GM12874 (cell line): ENCODE measurements at regions not wholly inside any gene's neighbourhood (a gene's known extent, or its start where the extent isn't known, plus 50 kb on each side); places are given as distances from the start of the nearest gene placed in this dataset.

Experiments used
- TF ChIP-seq, protein P1 (sequence below): IDR thresholded peaks from 2 replicates; pipeline ENCODE4 v1.5.1; 2011; ENCODE audit warnings: low read depth, mild to moderate bottlenecking, control low read depth, low read length, moderate library complexity; ENCODE audit not compliant: insufficient read depth

DNA sequence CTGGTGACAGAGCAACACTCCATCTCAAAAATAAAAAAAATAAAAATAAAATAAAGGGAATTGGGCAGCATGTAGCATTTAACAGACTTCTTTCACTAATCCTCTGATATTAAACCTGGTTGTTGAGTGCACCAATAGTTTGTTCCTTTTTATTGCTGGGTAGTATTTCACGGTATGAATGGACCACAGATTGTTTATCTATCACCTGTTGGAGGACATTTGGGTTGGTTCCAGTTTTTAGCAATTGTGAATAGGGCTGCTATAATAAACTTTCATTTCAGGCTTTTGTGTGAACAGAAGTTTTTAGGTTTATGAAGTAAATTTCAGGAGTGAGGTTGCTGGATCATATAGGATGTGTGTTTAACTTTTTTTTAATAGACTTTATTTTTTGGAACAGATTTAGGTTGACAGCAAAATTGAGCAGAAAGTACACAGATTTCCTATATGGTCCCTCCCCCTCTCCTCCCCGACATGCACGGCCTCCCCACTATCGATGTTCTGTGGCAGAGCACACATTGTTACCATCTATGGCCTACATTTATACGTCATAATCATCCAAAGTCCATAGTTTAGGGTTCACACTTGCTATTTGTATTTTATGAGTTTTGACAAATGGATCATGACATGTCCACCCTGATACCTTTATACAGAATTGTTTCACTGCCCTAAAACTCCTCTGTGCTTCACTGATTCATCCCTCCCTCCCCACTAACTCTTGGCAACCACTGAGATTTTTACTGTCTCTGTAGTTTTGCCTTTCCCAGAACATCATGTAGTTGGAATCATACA, 66.1 kb upstream of the TMPRSS2 start:
- TF ChIP-seq, protein P1, sequence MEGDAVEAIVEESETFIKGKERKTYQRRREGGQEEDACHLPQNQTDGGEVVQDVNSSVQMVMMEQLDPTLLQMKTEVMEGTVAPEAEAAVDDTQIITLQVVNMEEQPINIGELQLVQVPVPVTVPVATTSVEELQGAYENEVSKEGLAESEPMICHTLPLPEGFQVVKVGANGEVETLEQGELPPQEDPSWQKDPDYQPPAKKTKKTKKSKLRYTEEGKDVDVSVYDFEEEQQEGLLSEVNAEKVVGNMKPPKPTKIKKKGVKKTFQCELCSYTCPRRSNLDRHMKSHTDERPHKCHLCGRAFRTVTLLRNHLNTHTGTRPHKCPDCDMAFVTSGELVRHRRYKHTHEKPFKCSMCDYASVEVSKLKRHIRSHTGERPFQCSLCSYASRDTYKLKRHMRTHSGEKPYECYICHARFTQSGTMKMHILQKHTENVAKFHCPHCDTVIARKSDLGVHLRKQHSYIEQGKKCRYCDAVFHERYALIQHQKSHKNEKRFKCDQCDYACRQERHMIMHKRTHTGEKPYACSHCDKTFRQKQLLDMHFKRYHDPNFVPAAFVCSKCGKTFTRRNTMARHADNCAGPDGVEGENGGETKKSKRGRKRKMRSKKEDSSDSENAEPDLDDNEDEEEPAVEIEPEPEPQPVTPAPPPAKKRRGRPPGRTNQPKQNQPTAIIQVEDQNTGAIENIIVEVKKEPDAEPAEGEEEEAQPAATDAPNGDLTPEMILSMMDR: no peak

DNA sequence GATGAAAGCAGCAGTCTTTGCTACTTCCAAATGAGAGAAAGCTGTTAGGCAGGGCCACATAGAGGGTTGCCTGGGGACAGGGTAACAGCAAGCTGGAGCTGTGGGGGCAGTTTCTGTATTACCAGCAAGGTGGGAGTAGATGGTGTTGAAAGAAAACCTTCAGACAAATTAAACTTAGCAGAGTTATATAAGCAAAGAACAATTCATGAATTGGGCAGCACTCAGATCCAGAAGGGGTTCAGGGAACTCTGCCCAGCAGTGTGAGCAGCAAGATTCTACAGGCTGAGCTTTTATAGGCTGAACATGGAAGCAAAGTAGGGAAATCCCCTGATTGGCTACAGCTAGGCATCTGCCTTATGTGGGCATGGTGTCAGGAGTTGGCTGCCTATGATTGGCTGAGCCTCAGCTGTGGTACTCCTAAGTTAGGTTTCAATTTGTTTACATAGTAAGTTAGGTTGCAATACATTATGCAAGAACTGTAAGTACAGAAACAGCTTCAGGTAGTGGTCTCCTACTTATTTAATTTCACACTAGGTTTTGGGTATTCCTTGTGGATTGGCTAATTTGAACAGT, 64.1 kb upstream of the TMPRSS2 start:
- TF ChIP-seq, protein P1: no peak

DNA sequence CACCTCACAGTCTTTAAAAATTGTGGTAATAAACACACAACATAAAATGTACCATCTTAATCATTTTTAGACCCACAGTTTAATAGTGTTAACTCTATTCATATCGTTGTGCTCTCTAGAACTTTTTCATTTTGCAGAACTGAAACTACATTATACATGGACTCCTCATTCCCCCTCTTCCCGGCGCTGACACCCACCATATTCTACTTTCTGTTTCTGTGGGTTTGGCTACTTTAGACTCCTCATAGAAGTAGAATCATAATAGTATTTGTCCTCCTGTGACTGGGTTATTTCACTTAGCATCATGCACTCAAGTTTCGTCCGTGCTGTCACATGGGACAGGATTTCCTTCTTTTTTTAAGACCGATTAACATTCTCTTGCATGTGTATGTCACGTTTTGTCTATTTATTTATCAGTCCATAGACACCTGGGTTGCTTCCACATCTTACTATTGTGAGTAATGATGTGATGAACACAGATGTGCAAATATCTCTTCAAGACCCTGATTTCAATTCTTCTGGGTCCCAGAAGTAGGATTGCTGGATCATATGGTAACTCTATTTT, 62.9 kb upstream of the TMPRSS2 start:
- TF ChIP-seq, protein P1: no peak

DNA sequence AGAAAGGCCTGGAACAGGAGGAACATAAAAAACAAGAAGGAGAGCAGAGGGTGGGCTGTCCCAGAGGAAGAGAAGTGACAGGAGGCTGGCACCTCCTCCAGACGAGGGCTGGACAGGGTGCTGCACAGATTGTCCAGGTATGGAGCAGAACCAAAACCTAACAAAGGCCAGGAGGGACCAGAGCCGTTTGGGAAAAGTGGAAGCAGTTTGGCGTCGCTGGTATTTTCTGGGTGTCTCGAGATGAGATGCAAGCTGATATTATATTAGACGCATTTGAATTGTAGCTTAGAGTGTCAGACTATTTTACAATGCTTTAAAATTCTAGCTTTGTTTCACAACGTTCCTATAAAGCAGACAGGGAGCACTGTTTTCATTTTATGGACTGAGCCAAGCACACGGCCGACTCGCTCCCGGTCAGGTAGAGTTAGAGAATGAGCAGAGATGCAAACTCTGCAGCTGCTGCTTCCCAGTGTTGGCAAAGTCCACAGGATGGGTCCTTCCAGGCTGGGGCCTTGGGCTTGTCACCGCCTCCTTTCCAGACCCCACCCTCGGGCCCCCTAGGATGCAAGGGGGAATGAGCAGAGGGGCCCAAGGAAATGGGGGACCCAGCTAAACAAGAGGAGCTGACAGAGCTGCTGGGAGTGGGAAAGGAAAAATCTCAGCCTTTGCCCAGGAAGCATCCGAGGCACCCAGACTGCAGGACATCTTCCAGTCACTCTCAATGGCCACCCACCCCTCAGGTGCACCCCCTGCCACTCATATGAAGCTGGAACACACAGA, 60.8 kb upstream of the TMPRSS2 start:
- TF ChIP-seq, protein P1: no peak

DNA sequence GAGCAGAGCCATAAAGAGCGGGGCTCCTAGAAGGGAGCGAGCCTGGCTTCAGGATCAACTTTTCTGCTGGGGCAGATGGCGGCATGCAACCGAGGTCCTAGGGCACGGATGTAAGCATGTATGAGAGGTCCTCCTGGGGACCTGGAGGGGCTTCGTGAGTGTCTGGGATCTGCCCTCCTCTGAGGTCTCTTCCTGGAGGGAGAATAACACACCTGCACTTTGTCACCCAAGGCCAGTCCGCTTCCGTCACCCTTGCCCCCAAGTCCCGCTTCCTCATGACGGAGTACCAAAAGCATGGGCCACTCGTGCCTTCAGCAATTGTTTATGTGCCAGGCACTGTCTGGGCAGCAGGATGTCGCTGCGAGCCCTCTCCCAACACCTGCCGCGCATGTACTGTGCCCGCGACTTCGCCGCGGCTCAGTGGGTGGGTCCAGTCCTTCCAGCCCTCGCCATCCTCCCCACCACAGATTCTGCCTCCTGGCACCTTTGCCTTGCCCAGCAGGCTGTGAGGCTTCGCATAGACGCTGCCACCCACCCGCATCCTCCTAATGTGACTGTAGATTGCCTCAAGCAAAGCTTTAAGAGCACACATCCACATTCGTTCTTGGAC, 60.0 kb upstream of the TMPRSS2 start:
- TF ChIP-seq, protein P1: no peak

DNA sequence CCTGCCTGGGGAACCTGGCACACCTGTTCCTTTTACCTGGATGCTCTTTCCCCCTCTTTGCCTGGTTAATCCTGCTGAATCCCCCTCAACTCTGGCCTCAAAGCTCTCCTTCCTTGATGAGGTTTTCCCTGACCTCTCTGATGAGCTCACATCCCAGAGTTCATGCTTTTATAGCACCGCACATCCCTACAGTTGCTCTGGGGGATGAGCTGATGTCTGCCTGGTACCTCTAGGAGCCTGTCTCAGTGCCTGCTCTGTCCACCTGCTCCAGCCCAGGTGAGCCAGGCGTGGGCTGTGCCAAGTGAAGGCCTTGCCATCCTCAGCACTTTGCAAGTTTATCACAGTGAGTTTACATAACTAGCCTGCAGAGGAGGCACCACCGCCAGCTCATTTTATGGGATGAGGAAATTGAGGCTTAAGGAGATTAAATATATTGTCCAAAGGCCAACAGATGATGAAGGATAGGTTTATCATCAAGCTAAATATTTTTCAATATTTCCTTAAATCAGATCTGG, 58.6 kb upstream of the TMPRSS2 start:
- TF ChIP-seq, protein P1: no peak

DNA sequence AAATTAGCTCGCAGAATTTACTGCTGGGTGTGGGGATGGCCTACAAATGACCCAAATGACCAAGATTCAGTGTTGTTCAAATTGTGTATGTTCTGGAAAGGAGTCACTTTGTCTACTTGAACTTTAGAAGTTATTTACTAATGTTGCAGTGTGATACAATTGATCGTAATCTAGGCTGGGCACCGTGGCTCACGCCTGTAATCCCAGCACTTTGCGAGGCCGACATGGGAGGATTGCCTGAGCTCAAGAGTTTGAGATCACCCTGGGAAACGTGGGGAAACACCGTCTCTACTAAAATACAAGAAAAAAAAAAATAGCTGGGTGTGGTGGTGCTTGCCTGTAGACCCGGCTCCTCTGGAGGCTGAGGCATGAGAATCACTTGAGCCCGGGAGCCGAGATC, 57.6 kb upstream of the TMPRSS2 start:
- TF ChIP-seq, protein P1: no peak
